ENCODE measurements at regions not wholly inside any gene's neighbourhood (a gene's known extent, or its start where the extent isn't known, plus 50 kb on each side); places are given as distances from the start of the nearest gene placed in this dataset.

DNA sequence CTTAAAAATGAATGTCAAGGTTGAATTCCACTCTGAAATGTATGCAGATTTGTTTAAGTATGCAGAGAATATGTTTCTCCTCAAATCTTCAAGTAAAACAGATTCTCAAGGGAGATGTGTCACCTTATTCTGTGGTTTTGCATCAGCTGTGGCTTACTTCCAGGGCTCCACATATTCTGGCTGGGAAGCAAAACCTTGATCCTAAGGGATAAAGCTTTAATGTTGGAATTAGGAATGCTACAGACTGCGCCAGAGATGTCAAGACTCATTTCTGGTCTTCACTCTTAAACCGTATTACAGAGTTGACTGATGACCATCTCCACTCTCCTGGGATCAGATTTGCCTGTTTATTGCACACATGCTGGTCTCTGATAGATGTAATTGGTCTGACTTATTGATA lies 143.9 kb upstream of the DIPK2B start:
- TF ChIP-seq, protein P1, sequence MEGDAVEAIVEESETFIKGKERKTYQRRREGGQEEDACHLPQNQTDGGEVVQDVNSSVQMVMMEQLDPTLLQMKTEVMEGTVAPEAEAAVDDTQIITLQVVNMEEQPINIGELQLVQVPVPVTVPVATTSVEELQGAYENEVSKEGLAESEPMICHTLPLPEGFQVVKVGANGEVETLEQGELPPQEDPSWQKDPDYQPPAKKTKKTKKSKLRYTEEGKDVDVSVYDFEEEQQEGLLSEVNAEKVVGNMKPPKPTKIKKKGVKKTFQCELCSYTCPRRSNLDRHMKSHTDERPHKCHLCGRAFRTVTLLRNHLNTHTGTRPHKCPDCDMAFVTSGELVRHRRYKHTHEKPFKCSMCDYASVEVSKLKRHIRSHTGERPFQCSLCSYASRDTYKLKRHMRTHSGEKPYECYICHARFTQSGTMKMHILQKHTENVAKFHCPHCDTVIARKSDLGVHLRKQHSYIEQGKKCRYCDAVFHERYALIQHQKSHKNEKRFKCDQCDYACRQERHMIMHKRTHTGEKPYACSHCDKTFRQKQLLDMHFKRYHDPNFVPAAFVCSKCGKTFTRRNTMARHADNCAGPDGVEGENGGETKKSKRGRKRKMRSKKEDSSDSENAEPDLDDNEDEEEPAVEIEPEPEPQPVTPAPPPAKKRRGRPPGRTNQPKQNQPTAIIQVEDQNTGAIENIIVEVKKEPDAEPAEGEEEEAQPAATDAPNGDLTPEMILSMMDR (IDR thresholded peaks at IDR 0.05) = no peak
- TF ChIP-seq POLR2A (IDR thresholded peaks at IDR 0.05) = no peak

Measured in thyroid gland (tissue), 4 donors.